LNCaP clone FGC (cell line): ENCODE measurements at regions not wholly inside any gene's neighbourhood (a gene's known extent, or its start where the extent isn't known, plus 50 kb on each side); places are given as distances from the start of the nearest gene placed in this dataset.

Source experiments
- DNase-seq: peaks from one replicate; pipeline ENCODE4 v3.0.0-alpha.2; 2011; ENCODE audit warnings: low read depth
- H3K4me3 ChIP-seq: 2 replicates; pipeline ENCODE4 v1.5.1; 2011; ENCODE audit warnings: mild to moderate bottlenecking, low read depth, low read length, control low read depth
- CTCF ChIP-seq: IDR thresholded peaks from 2 replicates; pipeline ENCODE4 v1.5.1; 2012; ENCODE audit warnings: mild to moderate bottlenecking; ENCODE audit not compliant: control insufficient read depth, insufficient read depth; ENCODE audit errors: extremely low read depth

GRCh38 chr16:79363484-79363883 is 237.1 kb downstream of the MAF start:
- DNase-seq: no peak
- no peak overlapping the region for H3K4me3 ChIP-seq
- no peak for TF ChIP-seq CTCF

- DNase-seq: no peak
- no peak for TF ChIP-seq CTCF
- H3K4me3 ChIP-seq: no peak overlapping the region
Observed at GRCh38 chr16:79363035-79363434, 237.5 kb downstream of the MAF start.

GRCh38 chr16:79362300-79362970 is 238.1 kb downstream of the MAF start:
- DNase-seq: no peak
- TF ChIP-seq CTCF: no peak
- no peak overlapping the region for H3K4me3 ChIP-seq

GRCh38 chr16:79361132-79361751 is 239.3 kb downstream of the MAF start:
- no peak overlapping the region for H3K4me3 ChIP-seq
- TF ChIP-seq CTCF: no peak

GRCh38 chr16:79360267-79360666 is 240.3 kb downstream of the MAF start:
- no peak for TF ChIP-seq CTCF
- H3K4me3 ChIP-seq: no peak overlapping the region
- no peak for DNase-seq

More at GRCh38 chr16:79361132-79361751, 239.3 kb downstream of the MAF start:
- DNase-seq: no peak

- no peak for DNase-seq
- no peak overlapping the region for H3K4me3 ChIP-seq
- no peak for TF ChIP-seq CTCF
Observed at GRCh38 chr16:79359082-79359481, 241.5 kb downstream of the MAF start.

GRCh38 chr16:79358188-79358587 is 242.3 kb downstream of the MAF start:
- H3K4me3 ChIP-seq: no peak overlapping the region
- no peak for TF ChIP-seq CTCF
- no peak for DNase-seq
